Body of pancreas (tissue), 4 donors: ENCODE measurements at regions not wholly inside any gene's neighbourhood (a gene's known extent, or its start where the extent isn't known, plus 50 kb on each side); places are given as distances from the start of the nearest gene placed in this dataset.

Experiments used
- POLR2A ChIP-seq, 3 donors: fragments of 450-650 bp; IDR thresholded peaks; one replicate each; pipeline ENCODE4 v1.6.1; 2016; ENCODE audit warnings: antibody characterized with exemption in 3 of 3, mild to moderate bottlenecking in 2 of 3
- TF ChIP-seq, protein P1 (sequence below), 7 experiments: fragments of 450-650 bp in 4 of 7; fragments of 200-600 bp in 3 of 7; sonication (generic) in 3 of 7; IDR thresholded peaks; one replicate each; pipeline ENCODE4 v1.5.1; 2016 to 2019; ENCODE audit warnings: antibody characterized with exemption in 7 of 7

DNA sequence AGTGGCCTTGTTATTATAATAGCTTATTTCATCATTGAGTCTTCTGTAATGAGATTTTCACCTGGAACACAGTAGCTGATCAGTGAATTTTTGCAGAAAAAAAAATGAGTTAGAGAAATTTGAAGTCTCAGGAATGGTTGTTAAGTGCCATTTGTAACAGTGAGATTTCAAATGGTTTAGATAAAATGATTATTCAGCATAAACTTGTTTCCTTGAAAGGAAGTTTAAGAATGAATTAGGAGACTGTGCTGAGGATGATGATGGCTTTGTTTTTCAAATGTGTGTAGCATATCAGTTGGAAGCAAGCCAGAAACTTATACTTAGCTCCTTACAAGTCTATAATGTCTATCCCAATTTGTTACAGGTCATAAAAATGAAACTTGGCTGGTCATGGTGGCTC, 225.1 kb downstream of the LRRC3B start:
- TF ChIP-seq, protein P1, sequence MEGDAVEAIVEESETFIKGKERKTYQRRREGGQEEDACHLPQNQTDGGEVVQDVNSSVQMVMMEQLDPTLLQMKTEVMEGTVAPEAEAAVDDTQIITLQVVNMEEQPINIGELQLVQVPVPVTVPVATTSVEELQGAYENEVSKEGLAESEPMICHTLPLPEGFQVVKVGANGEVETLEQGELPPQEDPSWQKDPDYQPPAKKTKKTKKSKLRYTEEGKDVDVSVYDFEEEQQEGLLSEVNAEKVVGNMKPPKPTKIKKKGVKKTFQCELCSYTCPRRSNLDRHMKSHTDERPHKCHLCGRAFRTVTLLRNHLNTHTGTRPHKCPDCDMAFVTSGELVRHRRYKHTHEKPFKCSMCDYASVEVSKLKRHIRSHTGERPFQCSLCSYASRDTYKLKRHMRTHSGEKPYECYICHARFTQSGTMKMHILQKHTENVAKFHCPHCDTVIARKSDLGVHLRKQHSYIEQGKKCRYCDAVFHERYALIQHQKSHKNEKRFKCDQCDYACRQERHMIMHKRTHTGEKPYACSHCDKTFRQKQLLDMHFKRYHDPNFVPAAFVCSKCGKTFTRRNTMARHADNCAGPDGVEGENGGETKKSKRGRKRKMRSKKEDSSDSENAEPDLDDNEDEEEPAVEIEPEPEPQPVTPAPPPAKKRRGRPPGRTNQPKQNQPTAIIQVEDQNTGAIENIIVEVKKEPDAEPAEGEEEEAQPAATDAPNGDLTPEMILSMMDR (IDR thresholded peaks at IDR 0.05), result no peak
- no peak for TF ChIP-seq POLR2A (IDR thresholded peaks at IDR 0.05)
